Activated CD8-positive, alpha-beta memory T cell treated with anti-CD3 and anti-CD28 coated beads for 1 hour (primary cell): ENCODE measurements at regions not wholly inside any gene's neighbourhood (a gene's known extent, or its start where the extent isn't known, plus 50 kb on each side); places are given as distances from the start of the nearest gene placed in this dataset.

Experiments used
- DNase-seq, 2 donors: peaks; one replicate each; pipeline ENCODE4 v3.0.0-alpha.2; 2020; ENCODE audit warnings: low read depth in 1 of 2; ENCODE audit errors: extremely low read depth in 1 of 2

- DNase-seq: no peak
Measured at GRCh38 chr7:25850735-25851134, 301.3 kb upstream of the NFE2L3 start.

GRCh38 chr7:25851332-25852210, 300.4 kb upstream of the NFE2L3 start:
- no peak for DNase-seq

- no peak for DNase-seq
Measured at GRCh38 chr7:25852211-25852938, 299.6 kb upstream of the NFE2L3 start.

GRCh38 chr7:25852939-25853271, 299.1 kb upstream of the NFE2L3 start:
- DNase-seq: no peak

DNA sequence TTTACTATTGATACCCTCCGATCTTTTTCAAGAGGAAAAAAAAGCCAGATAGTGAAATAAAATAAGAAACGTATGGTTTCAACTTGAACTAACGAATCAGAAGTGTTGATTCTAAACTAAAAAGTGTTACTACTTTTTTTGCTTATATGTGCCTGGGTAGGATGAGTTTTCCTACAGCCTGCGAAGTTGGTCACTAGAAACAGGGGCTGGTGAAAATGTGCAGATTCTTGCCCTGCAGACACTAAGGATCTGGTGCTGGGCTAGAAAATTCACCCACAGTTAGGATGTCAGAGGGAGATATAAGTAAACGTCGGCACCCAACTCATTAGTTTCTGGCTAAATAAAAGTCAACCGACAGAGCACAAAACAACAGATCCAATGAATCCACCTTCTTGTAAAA, 298.7 kb upstream of the NFE2L3 start:
- no peak for DNase-seq

- DNase-seq: no peak
Measured at GRCh38 chr7:25854059-25854458, 297.9 kb upstream of the NFE2L3 start.

GRCh38 chr7:25854608-25855497, 297.1 kb upstream of the NFE2L3 start:
- no peak for DNase-seq

DNA sequence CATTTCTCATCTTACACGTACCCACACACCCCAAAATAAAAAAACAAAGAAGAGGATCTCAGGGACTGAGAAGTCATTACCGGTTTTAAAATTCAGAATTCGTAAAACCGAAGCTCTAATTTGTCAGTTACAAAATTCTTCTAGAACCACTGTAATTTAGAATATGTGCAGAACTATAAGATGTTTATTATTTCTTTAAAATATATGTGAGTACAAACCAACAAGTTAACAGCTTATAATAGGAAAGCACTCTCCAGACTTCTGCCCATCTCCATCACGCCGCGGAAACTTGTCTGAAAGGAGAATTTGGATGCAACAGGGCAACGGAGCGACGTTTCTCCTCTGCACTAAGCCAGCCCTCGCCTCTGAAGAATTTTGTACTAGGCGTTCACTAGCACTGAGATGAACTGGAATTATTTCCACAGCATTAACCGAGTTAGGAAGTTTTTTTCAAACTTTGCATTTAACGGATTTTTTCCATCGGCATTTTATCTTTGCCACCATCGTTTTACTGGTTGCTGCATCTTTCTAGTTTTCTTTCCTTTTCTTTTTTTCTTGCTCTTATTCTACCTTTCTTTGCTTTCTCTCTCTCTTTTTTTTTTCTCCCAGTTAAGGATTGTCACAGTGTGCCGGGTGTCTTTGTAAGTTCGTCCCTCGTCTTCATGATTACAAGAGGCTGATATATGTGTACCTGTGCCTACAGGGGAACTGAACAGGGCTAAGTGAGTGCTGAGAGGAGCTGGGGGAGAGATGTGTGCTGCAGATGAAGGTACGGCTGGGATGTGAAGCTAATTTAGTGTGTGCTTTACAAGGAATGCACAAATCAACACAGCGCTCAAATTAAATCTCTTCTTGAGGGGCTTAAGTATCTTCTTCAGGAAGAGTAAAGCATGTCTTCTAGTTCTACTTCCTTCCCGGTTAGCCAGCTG, 295.9 kb upstream of the NFE2L3 start:
- DNase-seq: no peak

DNA sequence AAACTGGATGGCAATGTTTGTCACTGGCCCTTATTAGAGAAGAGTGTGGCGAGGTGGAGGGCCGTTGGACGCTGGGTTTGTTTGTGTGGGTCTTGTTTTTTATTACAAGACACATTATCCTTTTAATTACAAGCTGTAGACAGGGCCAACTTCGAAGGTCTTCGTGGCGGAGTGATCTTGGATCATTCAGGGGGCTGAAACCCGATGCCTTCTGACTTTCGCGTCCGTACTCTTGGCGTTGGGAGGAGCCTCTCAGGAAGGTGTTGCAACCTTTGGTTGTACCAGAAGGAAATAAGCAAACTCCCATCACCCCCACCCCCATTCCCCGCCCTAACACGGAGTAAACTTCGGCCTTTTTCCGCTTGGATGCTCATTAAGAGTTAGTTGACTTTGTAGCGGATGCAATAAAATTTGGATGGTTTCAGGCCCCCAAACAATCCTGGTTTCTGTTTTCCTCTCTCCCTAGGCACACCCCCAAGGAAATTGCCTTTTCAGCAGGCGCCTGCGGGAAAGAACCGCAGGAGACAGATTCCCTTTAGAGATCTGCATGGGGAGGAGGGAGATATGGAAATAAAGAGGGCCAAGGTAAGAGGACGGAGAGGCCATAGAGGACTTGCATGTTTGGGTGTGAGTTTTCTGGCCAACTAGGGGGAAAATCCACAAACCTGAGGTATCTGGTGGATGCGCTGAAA, 294.5 kb upstream of the NFE2L3 start:
- DNase-seq: no peak

DNA sequence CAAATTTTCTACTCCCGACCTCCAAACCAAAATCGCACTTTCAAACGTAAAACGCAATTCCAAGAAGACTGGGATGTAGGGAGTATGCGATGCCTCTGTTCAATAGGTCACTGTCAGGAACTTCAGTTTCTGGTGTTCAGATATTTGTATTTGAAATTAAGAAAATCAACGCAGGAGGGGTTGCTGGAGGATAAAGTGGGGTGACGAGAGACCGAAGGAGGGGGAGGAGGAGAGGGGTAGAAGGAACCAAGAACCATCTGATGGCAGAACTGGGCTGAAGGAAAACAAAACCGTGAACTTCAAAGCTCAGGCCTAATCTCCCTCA, 293.8 kb upstream of the NFE2L3 start:
- DNase-seq: no peak

GRCh38 chr7:25858525-25859411, 293.2 kb upstream of the NFE2L3 start:
- DNase-seq: no peak

- no peak for DNase-seq
Measured at GRCh38 chr7:25859412-25860274, 292.4 kb upstream of the NFE2L3 start.

DNA sequence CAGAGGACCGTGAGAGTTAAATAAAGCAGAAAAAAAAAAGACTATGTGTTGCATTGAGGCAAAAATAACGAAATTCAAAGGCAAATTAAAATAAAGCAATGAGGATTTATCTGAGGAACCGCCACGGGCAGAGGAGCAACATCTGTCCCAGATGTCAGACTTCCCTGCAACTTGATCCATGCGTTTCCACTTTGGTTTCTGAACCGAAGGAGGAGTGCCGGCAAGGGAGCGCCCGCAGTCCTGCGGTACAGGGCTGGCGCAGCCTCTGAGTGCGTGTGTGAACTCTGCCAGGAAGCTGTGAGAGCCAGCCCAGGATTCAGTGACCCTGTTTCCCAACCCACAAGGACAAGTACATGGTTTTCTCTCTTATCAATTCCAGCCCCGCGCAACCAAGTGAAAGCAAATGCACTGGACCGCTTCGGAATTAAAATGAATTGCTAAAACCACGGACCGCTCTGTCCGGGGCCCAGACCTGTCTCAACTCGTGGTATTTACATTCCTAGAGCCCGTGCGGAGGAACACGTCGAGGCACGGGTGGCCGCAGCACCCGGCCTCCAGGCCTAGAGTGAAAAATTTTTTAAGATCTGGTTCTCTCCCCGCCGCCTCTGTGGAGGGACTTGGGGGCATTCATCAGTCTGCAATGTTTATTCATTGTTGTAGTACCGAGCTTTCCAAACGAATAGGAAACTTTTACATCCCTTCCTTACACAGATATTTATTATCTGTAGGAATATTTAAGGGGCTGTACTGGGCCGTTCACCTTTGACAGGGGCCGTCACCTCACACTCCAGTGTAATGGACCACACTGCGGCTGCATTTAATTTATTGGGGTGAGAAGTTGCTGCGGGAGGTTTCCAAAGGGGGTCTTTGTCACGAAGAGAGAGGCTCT, 291.5 kb upstream of the NFE2L3 start:
- DNase-seq: no peak

- no peak for DNase-seq
Measured at GRCh38 chr7:25861164-25861496, 290.9 kb upstream of the NFE2L3 start.

- DNase-seq: no peak
Measured at GRCh38 chr7:25861601-25862260, 290.3 kb upstream of the NFE2L3 start.

DNA sequence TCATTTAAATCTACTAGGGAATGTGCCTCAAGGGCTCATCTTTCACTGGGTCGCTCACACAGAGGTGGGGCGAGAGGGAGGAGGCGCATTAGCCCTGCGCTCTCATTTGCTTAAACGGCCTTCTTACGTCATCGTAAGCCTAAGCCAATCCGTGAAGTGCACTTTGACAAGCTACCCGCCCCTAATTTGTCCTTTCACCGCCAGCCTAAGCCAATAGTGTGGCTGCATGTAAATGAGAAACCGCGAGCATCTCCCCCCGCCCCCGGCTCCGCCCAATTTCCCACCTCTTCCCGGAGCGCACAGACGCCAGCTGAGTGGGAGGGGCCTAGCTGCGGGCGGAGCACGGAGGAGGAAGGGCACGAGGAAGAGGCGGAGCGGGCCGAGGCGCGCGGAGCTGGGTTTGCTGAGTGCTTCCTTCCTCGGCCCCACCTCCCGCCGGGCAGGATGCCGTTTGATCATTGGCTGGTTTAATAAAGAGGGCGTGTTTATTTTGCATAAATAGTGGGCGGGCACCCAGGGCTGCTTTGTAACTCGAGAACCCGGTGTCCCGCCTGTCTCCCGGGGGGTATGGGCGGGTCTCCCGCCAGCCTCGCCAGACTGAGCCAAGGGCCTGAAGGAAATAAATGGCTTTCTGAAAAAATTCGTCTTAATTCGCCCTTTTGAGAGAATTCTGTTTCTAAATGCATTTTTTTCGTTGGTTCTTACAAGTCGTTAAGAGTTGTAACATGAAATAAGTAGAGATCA, 289.6 kb upstream of the NFE2L3 start:
- peak; percentile 23 to 30 for DNase-seq
